Neural cell (in vitro differentiated cells): ENCODE measurements at regions not wholly inside any gene's neighbourhood (a gene's known extent, or its start where the extent isn't known, plus 50 kb on each side); places are given as distances from the start of the nearest gene placed in this dataset.

Experiments
- H2AFZ ChIP-seq: fragments of 200-600, 300-800 bp; sonication (generic), shearing (Covaris generic); 2 replicates; pipeline ENCODE4 v1.6.0; 2014; ENCODE audit warnings: low read depth, mild to moderate bottlenecking, antibody characterized with exemption, low read length, moderate library complexity
- H3F3A ChIP-seq: fragments of 200-600 bp; shearing (Covaris generic); 2 replicates; pipeline ENCODE4 v1.6.1; 2016; ENCODE audit warnings: mild to moderate bottlenecking, moderate library complexity, mixed read lengths, antibody characterized with exemption, low read length; ENCODE audit not compliant: insufficient read depth, poor library complexity, severe bottlenecking
- H3K27ac ChIP-seq: fragments of 200-600, 300-800 bp; sonication (generic), shearing (Covaris generic); 2 replicates; pipeline ENCODE4 v1.5.1; 2014; ENCODE audit warnings: mild to moderate bottlenecking, low read length, moderate library complexity
- H3K27me3 ChIP-seq: fragments of 300-800, 200-600 bp; sonication (generic), shearing (Covaris generic); 2 replicates; pipeline ENCODE4 v1.6.0; 2014; ENCODE audit warnings: mild to moderate bottlenecking, low read depth, low read length, moderate library complexity; ENCODE audit not compliant: insufficient read depth
- H3K36me3 ChIP-seq: fragments of 300-800, 200-600 bp; sonication (generic), shearing (Covaris generic); 2 replicates; pipeline ENCODE4 v1.5.1; 2014; ENCODE audit warnings: mild to moderate bottlenecking, antibody characterized with exemption, low read length, moderate library complexity; ENCODE audit not compliant: insufficient read depth
- H3K4me2 ChIP-seq: fragments of 300-800, 200-600 bp; sonication (generic), shearing (Covaris generic); 2 replicates; pipeline ENCODE4 v1.6.0; 2014; ENCODE audit warnings: mild to moderate bottlenecking, low read length
- H3K4me3 ChIP-seq: fragments of 300-800, 200-600 bp; sonication (generic), shearing (Covaris generic); 2 replicates; pipeline ENCODE4 v1.5.1; 2014; ENCODE audit warnings: mild to moderate bottlenecking, low read length, moderate library complexity
- H3K79me2 ChIP-seq: fragments of 200-600 bp; shearing (Covaris generic); replicated peaks from 2 replicates; pipeline ENCODE4 v1.6.0; 2014; ENCODE audit warnings: mild to moderate bottlenecking, low read length, moderate library complexity; ENCODE audit not compliant: insufficient read depth
- H3K9ac ChIP-seq: fragments of 300-800, 200-600 bp; sonication (generic), shearing (Covaris generic); 2 replicates; pipeline ENCODE4 v1.6.1; 2016; ENCODE audit warnings: mild to moderate bottlenecking, low read length, mixed read lengths
- H3K9me2 ChIP-seq: fragments of 200-600 bp; shearing (Covaris generic); 2 replicates; pipeline ENCODE4 v1.6.1; 2016; ENCODE audit warnings: mild to moderate bottlenecking, low read length, mixed read lengths; ENCODE audit not compliant: insufficient read depth
- H3K9me3 ChIP-seq: fragments of 200-600, 300-800 bp; sonication (generic), shearing (Covaris generic); 2 replicates; pipeline ENCODE4 v1.6.1; 2016; ENCODE audit warnings: mild to moderate bottlenecking, mixed run types, low read length, moderate library complexity, mixed read lengths
- H4K20me1 ChIP-seq: fragments of 200-600 bp; shearing (Covaris generic); 2 replicates; pipeline ENCODE4 v1.6.1; 2016; ENCODE audit warnings: mild to moderate bottlenecking, mixed run types; ENCODE audit not compliant: insufficient read depth
- EP300 ChIP-seq: fragments of 450-650 bp; conservative IDR thresholded peaks from 2 replicates; pipeline ENCODE4 v1.6.1; 2014; ENCODE audit warnings: antibody characterized with exemption, mild to moderate bottlenecking, moderate library complexity; ENCODE audit not compliant: poor library complexity, severe bottlenecking
- EZH2 ChIP-seq: fragments of 200-600, 300-800 bp; shearing (Covaris generic), sonication (generic); IDR thresholded peaks from 2 replicates; pipeline ENCODE4 v1.6.1; 2014; ENCODE audit warnings: antibody characterized with exemption, low read length, borderline replicate concordance, mild to moderate bottlenecking; ENCODE audit not compliant: insufficient read depth, poor library complexity, severe bottlenecking
- MXI1 ChIP-seq: fragments of 450-650 bp; conservative IDR thresholded peaks from 2 replicates; pipeline ENCODE4 v1.6.1; 2014; ENCODE audit warnings: antibody characterized with exemption, mild to moderate bottlenecking; ENCODE audit not compliant: poor library complexity, severe bottlenecking
- POLR2AphosphoS5 ChIP-seq: IDR thresholded peaks from 2 replicates; pipeline ENCODE4 v1.6.1; 2012
- RAD21 ChIP-seq: fragments of 450-650 bp; conservative IDR thresholded peaks from 2 replicates; pipeline ENCODE4 v1.6.1; 2014; ENCODE audit warnings: antibody characterized with exemption, mild to moderate bottlenecking, moderate library complexity
- REST ChIP-seq: IDR thresholded peaks from 2 replicates; pipeline ENCODE4 v1.6.1; 2012; ENCODE audit warnings: borderline replicate concordance
- SMC3 ChIP-seq: fragments of 450-650 bp; conservative IDR thresholded peaks from 2 replicates; pipeline ENCODE4 v1.6.1; 2014; ENCODE audit warnings: antibody characterized with exemption, mild to moderate bottlenecking, moderate library complexity; ENCODE audit not compliant: poor library complexity
- TAF1 ChIP-seq: IDR thresholded peaks from 2 replicates; pipeline ENCODE4 v1.6.1; 2012; ENCODE audit warnings: low read depth
- TF ChIP-seq, protein P1 (sequence below): fragments of 450-650 bp; IDR thresholded peaks from 2 replicates; pipeline ENCODE4 v1.5.1; 2014; ENCODE audit warnings: antibody characterized with exemption, mild to moderate bottlenecking, moderate library complexity; ENCODE audit not compliant: poor library complexity, severe bottlenecking

DNA sequence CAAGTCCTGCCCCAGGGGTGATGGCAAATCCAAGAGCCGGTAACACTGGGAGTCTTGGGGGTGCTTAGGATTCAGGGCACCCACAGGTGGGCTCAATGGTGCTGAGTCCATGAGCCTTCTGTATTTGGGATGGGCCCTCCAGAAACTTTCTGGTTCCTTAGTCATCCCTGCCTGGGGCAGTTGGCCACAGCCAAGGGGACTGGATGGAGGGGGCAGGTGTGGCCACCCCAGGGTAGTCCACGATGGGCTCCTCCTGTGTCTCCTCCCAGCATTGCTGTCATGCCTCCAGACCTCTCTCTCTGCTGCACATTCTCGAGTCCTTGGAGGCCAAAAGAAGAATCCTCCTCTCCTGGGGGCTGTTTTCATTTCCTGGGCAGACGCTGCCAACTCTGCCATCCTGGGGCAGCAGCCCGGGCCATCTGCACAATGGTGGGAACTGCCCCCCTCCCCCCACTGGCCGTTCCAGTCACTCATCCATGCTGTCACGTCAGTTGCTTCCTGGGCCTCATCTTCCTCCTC lies 158.0 kb upstream of the TWIST2 start:
- H3K9ac ChIP-seq = no peak overlapping the region
- H4K20me1 ChIP-seq = no peaks in the 10 kb centered on the region
- no peaks in the 10 kb centered on the region for H3K9me2 ChIP-seq
- no peak overlapping the region for H3K4me2 ChIP-seq
- H3K79me2 ChIP-seq = no peaks in the 10 kb centered on the region
- no peak overlapping the region for H2AFZ ChIP-seq
- H3K27ac ChIP-seq = no peak overlapping the region
- no peaks in the 10 kb centered on the region for H3F3A ChIP-seq
- H3K9me3 ChIP-seq = no peaks in the 10 kb centered on the region
- H3K36me3 ChIP-seq = no peaks in the 10 kb centered on the region
- H3K27me3 ChIP-seq = no peaks in the 10 kb centered on the region
- TF ChIP-seq SMC3 (no peak), EZH2 (no peak), POLR2AphosphoS5 (no peak), REST (no peak)
- TF ChIP-seq, protein P1, sequence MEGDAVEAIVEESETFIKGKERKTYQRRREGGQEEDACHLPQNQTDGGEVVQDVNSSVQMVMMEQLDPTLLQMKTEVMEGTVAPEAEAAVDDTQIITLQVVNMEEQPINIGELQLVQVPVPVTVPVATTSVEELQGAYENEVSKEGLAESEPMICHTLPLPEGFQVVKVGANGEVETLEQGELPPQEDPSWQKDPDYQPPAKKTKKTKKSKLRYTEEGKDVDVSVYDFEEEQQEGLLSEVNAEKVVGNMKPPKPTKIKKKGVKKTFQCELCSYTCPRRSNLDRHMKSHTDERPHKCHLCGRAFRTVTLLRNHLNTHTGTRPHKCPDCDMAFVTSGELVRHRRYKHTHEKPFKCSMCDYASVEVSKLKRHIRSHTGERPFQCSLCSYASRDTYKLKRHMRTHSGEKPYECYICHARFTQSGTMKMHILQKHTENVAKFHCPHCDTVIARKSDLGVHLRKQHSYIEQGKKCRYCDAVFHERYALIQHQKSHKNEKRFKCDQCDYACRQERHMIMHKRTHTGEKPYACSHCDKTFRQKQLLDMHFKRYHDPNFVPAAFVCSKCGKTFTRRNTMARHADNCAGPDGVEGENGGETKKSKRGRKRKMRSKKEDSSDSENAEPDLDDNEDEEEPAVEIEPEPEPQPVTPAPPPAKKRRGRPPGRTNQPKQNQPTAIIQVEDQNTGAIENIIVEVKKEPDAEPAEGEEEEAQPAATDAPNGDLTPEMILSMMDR = no peak
- no peak overlapping the region for H3K4me3 ChIP-seq

- no peak overlapping the region for H3K9ac ChIP-seq
- H3K9me3 ChIP-seq = no peaks in the 10 kb centered on the region
- H3K4me3 ChIP-seq = no peak overlapping the region
- no peaks in the 10 kb centered on the region for H3F3A ChIP-seq
- H3K27me3 ChIP-seq = no peaks in the 10 kb centered on the region
- H4K20me1 ChIP-seq = no peaks in the 10 kb centered on the region
- no peak overlapping the region for H3K27ac ChIP-seq
- no peaks in the 10 kb centered on the region for H3K9me2 ChIP-seq
- H2AFZ ChIP-seq = no peak overlapping the region
- no peak overlapping the region for H3K4me2 ChIP-seq
- H3K36me3 ChIP-seq = no peaks in the 10 kb centered on the region
- TF ChIP-seq REST (no peak), TAF1 (no peak), POLR2AphosphoS5 (no peak), RAD21 (no peak), MXI1 (no peak), SMC3 (no peak), EZH2 (no peak), EP300 (no peak)
- TF ChIP-seq, protein P1 = no peak
- no peaks in the 10 kb centered on the region for H3K79me2 ChIP-seq
Measured at GRCh38 chr2:238690511-238690910, 157.4 kb upstream of the TWIST2 start.
